GM21717 (cell line): ENCODE measurements at regions not wholly inside any gene's neighbourhood (a gene's known extent, or its start where the extent isn't known, plus 50 kb on each side); places are given as distances from the start of the nearest gene placed in this dataset.

Source experiments
- ATAC-seq: cut with Tn5 transposase; IDR thresholded peaks from one replicate; pipeline ENCODE4 v1.9.1; 2021; ENCODE audit warnings: mild to moderate bottlenecking, moderate library complexity; ENCODE audit not compliant: unreplicated experiment

- no peak for ATAC-seq
Observed at GRCh38 chr13:109897988-109898624, 111.7 kb upstream of the IRS2 start.

GRCh38 chr13:109892101-109892500 is 105.7 kb upstream of the IRS2 start:
- no peak for ATAC-seq

- ATAC-seq = no peak
Observed at GRCh38 chr13:109885235-109885634, 98.9 kb upstream of the IRS2 start.

GRCh38 chr13:109884462-109884861 is 98.1 kb upstream of the IRS2 start:
- no peak for ATAC-seq

GRCh38 chr13:109883181-109884180 is 97.1 kb upstream of the IRS2 start:
- no peak for ATAC-seq

- ATAC-seq = no peak
Observed at GRCh38 chr13:109881961-109882558, 95.7 kb upstream of the IRS2 start.

GRCh38 chr13:109881347-109881725 is 95.0 kb upstream of the IRS2 start:
- ATAC-seq = no peak

GRCh38 chr13:109880371-109881346 is 94.3 kb upstream of the IRS2 start:
- ATAC-seq = no peak

GRCh38 chr13:109879338-109879737 is 93.0 kb upstream of the IRS2 start:
- no peak for ATAC-seq

- no peak for ATAC-seq
Observed at GRCh38 chr13:109877809-109878208, 91.4 kb upstream of the IRS2 start.

- ATAC-seq = no peak
Observed at GRCh38 chr13:109875746-109876145, 89.4 kb upstream of the IRS2 start.

GRCh38 chr13:109874484-109875454 is 88.4 kb upstream of the IRS2 start:
- no peak for ATAC-seq

GRCh38 chr13:109873351-109874123 is 87.2 kb upstream of the IRS2 start:
- no peak for ATAC-seq

GRCh38 chr13:109872864-109873263 is 86.5 kb upstream of the IRS2 start:
- ATAC-seq = no peak

- no peak for ATAC-seq
Observed at GRCh38 chr13:109870696-109871370, 84.5 kb upstream of the IRS2 start.

- no peak for ATAC-seq
Observed at GRCh38 chr13:109870274-109870673, 83.9 kb upstream of the IRS2 start.

GRCh38 chr13:109869312-109870237 is 83.2 kb upstream of the IRS2 start:
- no peak for ATAC-seq
